Dendritic cell treated with granulocyte-macrophage colony-stimulating factor and Interleukin-4, amounts not matched to agents 40 ng/mL and 50 ng/mL, for 4 days (primary cell): ENCODE measurements at regions not wholly inside any gene's neighbourhood (a gene's known extent, or its start where the extent isn't known, plus 50 kb on each side); places are given as distances from the start of the nearest gene placed in this dataset.

Source experiments
- H3K27ac Mint-ChIP-seq: one replicate; pipeline ENCODE4 v1.8.0; 2022; ENCODE audit warnings: mild to moderate bottlenecking, mixed read lengths
- H3K27me3 Mint-ChIP-seq: one replicate; pipeline ENCODE4 v1.8.0; 2022; ENCODE audit warnings: mild to moderate bottlenecking, mixed read lengths
- H3K36me3 Mint-ChIP-seq: one replicate; pipeline ENCODE4 v1.8.0; 2022; ENCODE audit warnings: low read depth, mixed read lengths
- H3K4me1 Mint-ChIP-seq: one replicate; pipeline ENCODE4 v1.8.0; 2022; ENCODE audit warnings: low read depth, mixed read lengths
- H3K4me3 Mint-ChIP-seq: one replicate; pipeline ENCODE4 v1.8.0; 2022; ENCODE audit warnings: mild to moderate bottlenecking, moderate library complexity, mixed read lengths
- H3K9me3 Mint-ChIP-seq: one replicate; pipeline ENCODE4 v1.8.0; 2022; ENCODE audit warnings: mixed read lengths
- intact Hi-C: fragments of 100-400 bp; cut with micrococcal nuclease; formaldehyde crosslinking; loops from one replicate; pipeline ENCODE4 v1.15.0; 2022

- Mint-ChIP-seq H3K36me3 (no peaks in the 10 kb centered on the region), H3K9me3 (peaks cover 17% of the 10 kb centered on the region), H3K4me3 (no peak overlapping the region), H3K4me1 (no peaks in the 10 kb centered on the region), H3K27me3 (no peaks in the 10 kb centered on the region), H3K27ac (no peak overlapping the region)
- intact Hi-C loops, result no loop called here
These were observed 1042.2 kb downstream of the DIAPH3 start for GRCh38 chr13:59121507-59121906.

GRCh38 chr13:59126474-59126873 is 1037.3 kb downstream of the DIAPH3 start:
- intact Hi-C loops, result no loop called here
- Mint-ChIP-seq H3K36me3 (no peaks in the 10 kb centered on the region), H3K4me3 (no peak overlapping the region), H3K4me1 (no peaks in the 10 kb centered on the region), H3K27me3 (no peaks in the 10 kb centered on the region), H3K9me3 (peaks cover 4% of the 10 kb centered on the region), H3K27ac (no peak overlapping the region)

- Mint-ChIP-seq H3K36me3 (no peaks in the 10 kb centered on the region), H3K27me3 (no peaks in the 10 kb centered on the region), H3K4me3 (no peak overlapping the region), H3K9me3 (peaks cover 40% of the 10 kb centered on the region), H3K27ac (no peak overlapping the region), H3K4me1 (no peaks in the 10 kb centered on the region)
- intact Hi-C loops, result no loop called here
These were observed 1029.8 kb downstream of the DIAPH3 start for GRCh38 chr13:59133903-59134302.

- Mint-ChIP-seq H3K36me3 (no peaks in the 10 kb centered on the region), H3K4me3 (no peak overlapping the region), H3K9me3 (peaks cover 11% of the 10 kb centered on the region), H3K4me1 (no peaks in the 10 kb centered on the region), H3K27me3 (no peaks in the 10 kb centered on the region), H3K27ac (no peak overlapping the region)
- intact Hi-C loops, result no loop called here
These were observed 1019.0 kb downstream of the DIAPH3 start for GRCh38 chr13:59144700-59145099.

GRCh38 chr13:59145381-59145780 is 1018.3 kb downstream of the DIAPH3 start:
- H3K36me3 Mint-ChIP-seq, result no peaks in the 10 kb centered on the region
- H3K4me1 Mint-ChIP-seq, result no peaks in the 10 kb centered on the region
- no peaks in the 10 kb centered on the region for H3K27me3 Mint-ChIP-seq
- H3K27ac Mint-ChIP-seq, result no peak overlapping the region
- peaks cover 11% of the 10 kb centered on the region for H3K9me3 Mint-ChIP-seq
- intact Hi-C loops, result no loop called here
- no peak overlapping the region for H3K4me3 Mint-ChIP-seq

GRCh38 chr13:59157181-59157580 is 1006.5 kb downstream of the DIAPH3 start:
- H3K27me3 Mint-ChIP-seq, result no peaks in the 10 kb centered on the region
- no peaks in the 10 kb centered on the region for H3K36me3 Mint-ChIP-seq
- no peak overlapping the region for H3K4me3 Mint-ChIP-seq
- no peak overlapping the region for H3K27ac Mint-ChIP-seq
- H3K4me1 Mint-ChIP-seq, result no peaks in the 10 kb centered on the region
- intact Hi-C loops, result no loop called here
- peaks cover 4% of the 10 kb centered on the region for H3K9me3 Mint-ChIP-seq

GRCh38 chr13:59166174-59166573 is 997.6 kb downstream of the DIAPH3 start:
- no peaks in the 10 kb centered on the region for H3K4me1 Mint-ChIP-seq
- no peaks in the 10 kb centered on the region for H3K27me3 Mint-ChIP-seq
- H3K36me3 Mint-ChIP-seq, result no peaks in the 10 kb centered on the region
- peaks cover 12% of the 10 kb centered on the region for H3K9me3 Mint-ChIP-seq
- intact Hi-C loops, result no loop called here
- no peak overlapping the region for H3K4me3 Mint-ChIP-seq
- no peak overlapping the region for H3K27ac Mint-ChIP-seq

GRCh38 chr13:59172076-59172475 is 991.7 kb downstream of the DIAPH3 start:
- intact Hi-C loops, result no loop called here
- Mint-ChIP-seq H3K4me3 (no peak overlapping the region), H3K27ac (no peak overlapping the region)

GRCh38 chr13:59176775-59177174 is 987.0 kb downstream of the DIAPH3 start:
- Mint-ChIP-seq H3K9me3 (no peaks in the 10 kb centered on the region), H3K4me3 (no peak overlapping the region), H3K27me3 (no peaks in the 10 kb centered on the region), H3K36me3 (no peaks in the 10 kb centered on the region), H3K4me1 (no peaks in the 10 kb centered on the region), H3K27ac (no peak overlapping the region)
- intact Hi-C loops, result no loop called here

More at GRCh38 chr13:59172076-59172475, 991.7 kb downstream of the DIAPH3 start:
- no peaks in the 10 kb centered on the region for H3K27me3 Mint-ChIP-seq
- no peaks in the 10 kb centered on the region for H3K4me1 Mint-ChIP-seq
- peaks cover 9% of the 10 kb centered on the region for H3K9me3 Mint-ChIP-seq
- no peaks in the 10 kb centered on the region for H3K36me3 Mint-ChIP-seq

GRCh38 chr13:59178344-59178743 is 985.4 kb downstream of the DIAPH3 start:
- Mint-ChIP-seq H3K36me3 (no peaks in the 10 kb centered on the region), H3K9me3 (no peaks in the 10 kb centered on the region), H3K27ac (no peak overlapping the region), H3K4me3 (no peak overlapping the region), H3K4me1 (no peaks in the 10 kb centered on the region), H3K27me3 (no peaks in the 10 kb centered on the region)
- intact Hi-C loops, result no loop called here

- Mint-ChIP-seq H3K4me3 (no peak overlapping the region), H3K4me1 (no peaks in the 10 kb centered on the region), H3K27ac (no peak overlapping the region), H3K9me3 (no peaks in the 10 kb centered on the region), H3K27me3 (no peaks in the 10 kb centered on the region), H3K36me3 (no peaks in the 10 kb centered on the region)
- intact Hi-C loops, result no loop called here
These were observed 981.5 kb downstream of the DIAPH3 start for GRCh38 chr13:59182241-59182640.

GRCh38 chr13:59197397-59197796 is 966.3 kb downstream of the DIAPH3 start:
- H3K4me3 Mint-ChIP-seq, result no peak overlapping the region
- no peaks in the 10 kb centered on the region for H3K27me3 Mint-ChIP-seq
- intact Hi-C loops, result no loop called here

GRCh38 chr13:59201841-59202240 is 961.9 kb downstream of the DIAPH3 start:
- H3K9me3 Mint-ChIP-seq, result peaks cover 15% of the 10 kb centered on the region
- no peak overlapping the region for H3K4me3 Mint-ChIP-seq

More at GRCh38 chr13:59197397-59197796, 966.3 kb downstream of the DIAPH3 start:
- Mint-ChIP-seq H3K9me3 (peaks cover 6% of the 10 kb centered on the region), H3K27ac (no peak overlapping the region), H3K4me1 (no peaks in the 10 kb centered on the region), H3K36me3 (no peaks in the 10 kb centered on the region)

GRCh38 chr13:59203855-59204254 is 959.9 kb downstream of the DIAPH3 start:
- Mint-ChIP-seq H3K9me3 (peaks cover 12% of the 10 kb centered on the region), H3K4me1 (no peaks in the 10 kb centered on the region), H3K4me3 (no peak overlapping the region), H3K36me3 (no peaks in the 10 kb centered on the region), H3K27me3 (no peaks in the 10 kb centered on the region), H3K27ac (no peak overlapping the region)
- intact Hi-C loops, result no loop called here

More at GRCh38 chr13:59201841-59202240, 961.9 kb downstream of the DIAPH3 start:
- no peak overlapping the region for H3K27ac Mint-ChIP-seq
- H3K27me3 Mint-ChIP-seq, result no peaks in the 10 kb centered on the region
- H3K4me1 Mint-ChIP-seq, result no peaks in the 10 kb centered on the region
- no peaks in the 10 kb centered on the region for H3K36me3 Mint-ChIP-seq
- intact Hi-C loops, result no loop called here

GRCh38 chr13:59205501-59205900 is 958.2 kb downstream of the DIAPH3 start:
- no peaks in the 10 kb centered on the region for H3K36me3 Mint-ChIP-seq
- H3K27ac Mint-ChIP-seq, result no peak overlapping the region
- H3K9me3 Mint-ChIP-seq, result peaks cover 8% of the 10 kb centered on the region
- no peaks in the 10 kb centered on the region for H3K27me3 Mint-ChIP-seq
- no peak overlapping the region for H3K4me3 Mint-ChIP-seq
- intact Hi-C loops, result no loop called here
- no peaks in the 10 kb centered on the region for H3K4me1 Mint-ChIP-seq
